ENCODE measurements at regions not wholly inside any gene's neighbourhood (a gene's known extent, or its start where the extent isn't known, plus 50 kb on each side); places are given as distances from the start of the nearest gene placed in this dataset.

- in situ Hi-C loops (cut with HindIII; ENCODE audit: low sequenced_read_pairs) = no loop called here
Measured at GRCh38 chr5:107325866-107326265, 344.9 kb downstream of the EFNA5 start.

GRCh38 chr5:107324809-107325208 lies 345.9 kb downstream of the EFNA5 start:
- in situ Hi-C loops (cut with HindIII; ENCODE audit: low sequenced_read_pairs) = no loop called here

- in situ Hi-C loops (cut with HindIII; ENCODE audit: low sequenced_read_pairs) = no loop called here
Measured at GRCh38 chr5:107324071-107324470, 346.7 kb downstream of the EFNA5 start.

- in situ Hi-C loops (cut with HindIII; ENCODE audit: low sequenced_read_pairs) = no loop called here
Measured at GRCh38 chr5:107323536-107323935, 347.2 kb downstream of the EFNA5 start.

- in situ Hi-C loops (cut with HindIII; ENCODE audit: low sequenced_read_pairs) = no loop called here
Measured at GRCh38 chr5:107322936-107323335, 347.8 kb downstream of the EFNA5 start.

- in situ Hi-C loops (cut with HindIII; ENCODE audit: low sequenced_read_pairs) = no loop called here
Measured at GRCh38 chr5:107321906-107322305, 348.8 kb downstream of the EFNA5 start.

- in situ Hi-C loops (cut with HindIII; ENCODE audit: low sequenced_read_pairs) = no loop called here
Measured at GRCh38 chr5:107320846-107321245, 349.9 kb downstream of the EFNA5 start.

GRCh38 chr5:107320376-107320775 lies 350.4 kb downstream of the EFNA5 start:
- in situ Hi-C loops (cut with HindIII; ENCODE audit: low sequenced_read_pairs) = no loop called here

GRCh38 chr5:107319901-107320300 lies 350.8 kb downstream of the EFNA5 start:
- in situ Hi-C loops (cut with HindIII; ENCODE audit: low sequenced_read_pairs) = no loop called here

- in situ Hi-C loops (cut with HindIII; ENCODE audit: low sequenced_read_pairs) = no loop called here
Measured at GRCh38 chr5:107314330-107314729, 356.4 kb downstream of the EFNA5 start.

GRCh38 chr5:107313921-107314320 lies 356.8 kb downstream of the EFNA5 start:
- in situ Hi-C loops (cut with HindIII; ENCODE audit: low sequenced_read_pairs) = no loop called here

GRCh38 chr5:107313098-107313497 lies 357.6 kb downstream of the EFNA5 start:
- in situ Hi-C loops (cut with HindIII; ENCODE audit: low sequenced_read_pairs) = no loop called here

- in situ Hi-C loops (cut with HindIII; ENCODE audit: low sequenced_read_pairs) = no loop called here
Measured at GRCh38 chr5:107310181-107310580, 360.6 kb downstream of the EFNA5 start.

- in situ Hi-C loops (cut with HindIII; ENCODE audit: low sequenced_read_pairs) = no loop called here
Measured at GRCh38 chr5:107306594-107306993, 364.1 kb downstream of the EFNA5 start.

- in situ Hi-C loops (cut with HindIII; ENCODE audit: low sequenced_read_pairs) = no loop called here
Measured at GRCh38 chr5:107306002-107306401, 364.7 kb downstream of the EFNA5 start.

GRCh38 chr5:107304684-107305083 lies 366.1 kb downstream of the EFNA5 start:
- in situ Hi-C loops (cut with HindIII; ENCODE audit: low sequenced_read_pairs) = no loop called here

- in situ Hi-C loops (cut with HindIII; ENCODE audit: low sequenced_read_pairs) = no loop called here
Measured at GRCh38 chr5:107303171-107303968, 367.4 kb downstream of the EFNA5 start.

- in situ Hi-C loops (cut with HindIII; ENCODE audit: low sequenced_read_pairs) = no loop called here
Measured at GRCh38 chr5:107302441-107302840, 368.3 kb downstream of the EFNA5 start.

- in situ Hi-C loops (cut with HindIII; ENCODE audit: low sequenced_read_pairs) = no loop called here
Measured at GRCh38 chr5:107301999-107302398, 368.7 kb downstream of the EFNA5 start.

- in situ Hi-C loops (cut with HindIII; ENCODE audit: low sequenced_read_pairs) = no loop called here
Measured at GRCh38 chr5:107300721-107301327, 369.9 kb downstream of the EFNA5 start.

- in situ Hi-C loops (cut with HindIII; ENCODE audit: low sequenced_read_pairs) = no loop called here
Measured at GRCh38 chr5:107296572-107296971, 374.2 kb downstream of the EFNA5 start.

- in situ Hi-C loops (cut with HindIII; ENCODE audit: low sequenced_read_pairs) = no loop called here
Measured at GRCh38 chr5:107295914-107296313, 374.8 kb downstream of the EFNA5 start.

Measured in endothelial cell of hepatic sinusoid (primary cell).